C4-2B (cell line): ENCODE measurements at regions not wholly inside any gene's neighbourhood (a gene's known extent, or its start where the extent isn't known, plus 50 kb on each side); places are given as distances from the start of the nearest gene placed in this dataset.

Experiments
- H3K27ac ChIP-seq: fragments of 450-650 bp; 2 replicates; pipeline ENCODE4 v1.5.1; 2017
- CTCF ChIP-seq: fragments of 450-650 bp; conservative IDR thresholded peaks from 2 replicates; pipeline ENCODE4 v1.5.1; 2017; ENCODE audit warnings: mild to moderate bottlenecking
- ZFX ChIP-seq: fragments of 450-650 bp; IDR thresholded peaks from 2 replicates; pipeline ENCODE4 v1.6.1; 2017

DNA sequence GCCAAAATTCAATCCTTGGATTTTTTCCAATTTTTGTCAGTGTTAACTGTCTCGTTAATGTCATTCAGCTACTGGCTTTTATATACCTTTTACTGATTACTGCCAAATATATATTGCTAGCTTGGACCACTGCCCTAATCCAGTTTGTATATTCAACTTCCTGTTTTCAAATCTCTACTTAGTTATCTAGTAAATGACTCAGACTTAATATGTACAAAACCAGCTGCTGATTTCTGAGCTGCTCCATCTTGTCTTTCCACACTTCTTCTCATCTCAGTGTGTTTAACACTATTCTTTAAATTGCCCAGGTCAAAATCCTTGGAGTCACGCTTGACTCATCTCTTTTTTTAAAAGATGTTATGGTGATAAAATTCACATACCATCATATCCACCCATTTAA, 1196.7 kb downstream of the RAPGEF2 start:
- TF ChIP-seq CTCF (no peak), ZFX (no peak)
- no peak overlapping the region for H3K27ac ChIP-seq

DNA sequence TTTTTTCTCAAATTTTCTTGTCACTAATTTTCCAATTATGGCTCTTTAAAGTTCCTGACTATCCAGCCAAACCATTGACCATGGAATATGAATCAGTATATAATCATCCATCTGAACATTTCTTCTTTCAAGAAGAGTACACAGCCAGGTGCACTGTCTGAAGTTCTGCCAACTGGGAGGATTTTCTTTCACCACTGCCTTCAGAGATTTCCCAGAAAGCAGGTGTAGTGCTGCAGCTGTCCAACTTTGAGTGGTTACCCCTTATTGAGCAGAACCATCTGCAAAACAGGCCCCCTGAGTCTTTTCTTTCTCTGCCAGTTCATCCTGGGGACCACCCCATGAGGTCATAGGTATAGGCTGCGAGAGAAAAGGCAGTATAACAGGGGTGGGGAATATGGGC, 1213.2 kb downstream of the RAPGEF2 start:
- TF ChIP-seq CTCF: no peak
- TF ChIP-seq ZFX: no peak

GRCh38 chr4:160318567-160319220, 1215.8 kb downstream of the RAPGEF2 start:
- no peak for TF ChIP-seq CTCF
- no peak for TF ChIP-seq ZFX
- no peak overlapping the region; the same call in 1 of the 2 replicates for H3K27ac ChIP-seq

More for the DNA sequence above, 1213.2 kb downstream of the RAPGEF2 start:
- H3K27ac ChIP-seq: no peak overlapping the region

DNA sequence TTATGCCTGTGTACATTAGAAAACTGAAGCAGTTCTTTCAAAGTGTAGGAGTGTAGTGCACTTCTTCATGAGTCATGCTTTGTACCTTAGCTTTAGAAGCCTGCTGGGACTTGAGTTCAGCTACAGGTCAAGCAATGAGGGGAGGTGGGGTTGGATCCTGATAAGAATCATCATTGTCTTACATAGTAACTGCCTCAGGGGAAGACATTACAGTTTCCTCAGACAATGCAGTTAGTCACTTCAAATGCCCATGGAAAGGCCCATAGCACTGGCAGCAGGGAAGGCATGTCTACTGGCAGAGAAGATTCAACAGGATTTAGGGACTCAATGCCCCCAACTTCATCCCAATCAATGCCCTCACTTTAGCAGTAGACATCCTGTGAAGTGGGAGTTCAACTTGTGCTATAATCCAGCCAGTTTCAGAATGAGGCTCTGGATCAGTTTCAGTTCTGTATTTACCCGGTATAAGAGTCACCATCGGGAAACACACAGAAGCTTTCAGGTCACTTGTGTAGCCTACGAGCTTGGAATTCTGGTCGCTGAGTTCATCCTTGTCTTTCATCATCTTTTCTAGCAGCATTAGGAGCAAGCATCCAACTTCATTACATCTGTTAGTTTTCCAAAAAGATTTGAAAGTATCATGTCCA, 1216.5 kb downstream of the RAPGEF2 start:
- TF ChIP-seq CTCF: no peak
- no peak for TF ChIP-seq ZFX
- H3K27ac ChIP-seq: peak overlapping the region; percentile 38; the same call in 1 of the 2 replicates

GRCh38 chr4:160319868-160320260, 1217.0 kb downstream of the RAPGEF2 start:
- H3K27ac ChIP-seq: no peak overlapping the region
- TF ChIP-seq CTCF (no peak), ZFX (no peak)

- TF ChIP-seq CTCF: no peak
- no peak for TF ChIP-seq ZFX
- no peak overlapping the region for H3K27ac ChIP-seq
Observed at GRCh38 chr4:160326110-160326509, 1223.2 kb downstream of the RAPGEF2 start.

- H3K27ac ChIP-seq: no peak overlapping the region
- TF ChIP-seq CTCF (no peak), ZFX (no peak)
Observed at GRCh38 chr4:160347197-160347596, 1244.3 kb downstream of the RAPGEF2 start.
